GM21367 (cell line): ENCODE measurements at regions not wholly inside any gene's neighbourhood (a gene's known extent, or its start where the extent isn't known, plus 50 kb on each side); places are given as distances from the start of the nearest gene placed in this dataset.
A peak's percentile ranks its signal among the peaks of the same experiment; 100 is the strongest.
"Not testable (repeated sequence)": the region's sequence is repeated elsewhere in the genome, so short reads cannot be mapped to it uniquely, and the experiment has no call there.

Source experiments
- ATAC-seq: cut with Tn5 transposase; IDR thresholded peaks from one replicate; pipeline ENCODE4 v1.9.1; 2021; ENCODE audit not compliant: unreplicated experiment

- ATAC-seq = no peak
Measured at GRCh38 chr6:131488780-131489179, 84.2 kb upstream of the ARG1 start.

- ATAC-seq = no peak
Measured at GRCh38 chr6:131490441-131490840, 82.6 kb upstream of the ARG1 start.

DNA sequence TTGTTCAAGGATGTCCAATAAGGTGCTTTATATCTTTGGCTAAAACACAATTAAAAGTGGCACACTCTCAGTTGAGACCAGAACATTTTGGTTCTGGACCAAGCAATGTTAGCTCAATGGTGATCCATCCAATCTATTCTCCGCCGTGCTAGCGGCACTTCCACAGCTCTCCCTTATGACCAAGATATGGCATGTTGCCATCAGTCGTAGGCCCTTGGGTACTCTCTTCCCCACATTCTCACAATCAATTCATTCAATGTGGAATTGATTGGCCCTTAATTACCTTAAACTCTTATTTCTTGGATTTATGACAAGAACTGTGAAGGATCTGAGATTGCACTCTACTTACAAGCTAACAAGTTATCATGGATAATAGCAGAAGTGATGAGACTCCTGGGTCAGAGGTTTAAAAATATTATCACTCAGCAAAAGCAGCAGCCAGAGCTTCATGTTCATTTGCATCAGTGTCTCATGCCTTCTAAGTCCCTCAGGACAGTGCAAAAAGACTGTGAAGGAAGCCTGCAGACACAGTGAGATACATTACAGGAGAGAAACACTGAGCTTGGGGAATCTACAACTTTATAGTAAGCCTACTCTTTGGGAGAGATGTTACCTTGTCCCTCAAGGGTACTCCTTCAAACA lies 80.0 kb upstream of the ARG1 start:
- ATAC-seq = no peak

DNA sequence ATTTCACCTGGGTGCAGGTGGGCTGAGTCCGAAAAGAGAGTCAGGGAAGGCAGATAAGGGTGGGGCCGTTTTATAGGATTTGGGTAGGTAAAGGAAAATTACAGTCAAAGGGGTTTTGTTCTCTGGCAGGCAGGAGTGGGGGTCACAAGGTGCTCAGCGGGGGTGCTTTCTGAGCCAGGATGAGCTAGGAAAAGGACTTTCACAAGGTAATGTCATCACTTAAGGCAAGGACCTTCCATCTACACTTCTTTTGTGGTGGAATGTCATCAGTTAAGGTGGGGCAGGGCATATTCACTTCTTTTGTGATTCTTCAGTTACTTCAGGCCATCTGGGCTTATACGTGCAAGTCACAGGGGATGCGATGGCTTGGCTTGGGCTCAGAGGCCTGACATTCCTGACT lies 68.6 kb upstream of the ARG1 start:
- ATAC-seq = not testable (repeated sequence)

GRCh38 chr6:131510094-131510493 lies 62.9 kb upstream of the ARG1 start:
- ATAC-seq = peak; percentile 67

DNA sequence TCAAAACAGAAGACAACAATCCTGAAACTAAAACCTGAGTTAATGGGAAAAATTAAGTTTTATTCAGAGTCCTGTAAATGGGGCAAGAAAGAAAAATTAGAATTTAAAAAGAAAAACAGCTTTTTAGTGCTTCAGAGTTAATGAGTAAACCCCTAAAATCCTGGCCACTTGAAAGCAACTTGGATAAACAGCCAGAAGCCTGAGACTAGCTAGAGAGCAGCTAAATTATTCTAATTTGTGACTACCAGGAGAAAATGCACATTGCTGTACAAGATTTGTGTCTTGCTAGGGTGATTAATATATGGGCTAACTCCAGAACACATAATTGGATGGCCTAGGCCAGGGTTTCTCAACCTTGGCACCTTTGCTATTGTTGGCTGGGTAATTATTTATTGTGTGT lies 62.4 kb upstream of the ARG1 start:
- no peak for ATAC-seq

DNA sequence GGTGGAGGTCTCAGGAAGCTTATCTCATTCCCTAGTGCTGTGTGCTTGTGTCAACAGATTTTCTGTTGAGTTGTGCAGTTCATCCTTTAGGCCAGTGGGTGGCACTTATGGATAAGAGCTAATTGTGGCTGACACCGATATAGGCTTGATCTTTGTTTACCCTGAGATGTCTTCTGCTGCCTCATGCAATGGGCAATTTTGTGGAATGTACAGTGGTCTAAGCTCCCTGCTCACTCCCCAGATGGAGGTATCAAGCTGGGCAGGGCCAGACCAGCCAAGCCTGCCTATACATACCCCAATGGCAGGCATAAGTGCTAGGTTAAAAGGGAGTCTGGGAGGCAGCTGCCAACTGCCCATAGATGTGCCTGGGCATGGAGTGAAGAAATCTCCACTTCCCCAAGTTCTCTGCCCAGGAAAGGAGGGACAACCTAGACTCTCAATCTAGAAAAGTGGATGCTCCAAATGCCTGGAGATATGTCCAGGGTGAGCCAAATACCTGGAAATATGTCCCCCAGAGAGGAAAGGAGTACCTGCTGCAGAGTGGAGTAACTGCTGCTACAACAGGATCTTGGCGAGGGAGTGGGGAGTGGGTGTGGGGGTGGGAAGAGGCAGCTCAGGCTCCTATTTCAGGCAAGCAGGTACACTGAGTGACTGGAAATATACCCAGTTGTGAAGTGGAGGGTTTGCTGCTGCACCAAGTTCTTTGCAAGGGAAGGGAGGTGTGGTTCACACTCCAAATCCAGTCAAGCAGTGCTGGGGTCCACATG lies 53.2 kb upstream of the ARG1 start:
- ATAC-seq = peak; percentile 98
